ENCODE measurements at regions not wholly inside any gene's neighbourhood (a gene's known extent, or its start where the extent isn't known, plus 50 kb on each side); places are given as distances from the start of the nearest gene placed in this dataset.

DNA sequence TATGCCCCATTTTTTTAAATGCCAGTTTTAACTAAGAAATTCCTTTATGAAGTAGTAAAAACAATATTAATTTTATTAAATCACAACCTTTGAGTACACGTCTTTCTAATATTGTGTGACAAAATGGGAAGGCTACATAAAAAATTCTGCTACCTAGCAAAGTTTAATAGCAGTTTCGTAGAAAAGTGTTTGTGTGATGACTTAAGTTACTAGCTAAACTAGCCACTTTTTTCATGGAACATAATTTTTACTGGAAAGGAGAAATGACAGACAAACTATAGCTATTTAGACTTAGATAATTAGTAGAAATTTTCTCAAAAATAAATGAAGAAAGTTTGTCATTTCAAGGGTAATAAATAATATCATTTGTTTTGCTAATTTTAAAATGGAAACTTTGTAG lies 153.1 kb downstream of the GPAM start:
- POLR2A ChIA-PET, result no interaction called here

GRCh38 chr10:112039823-112040222 lies 143.7 kb downstream of the GPAM start:
- POLR2A ChIA-PET, result no interaction called here

More for the DNA sequence above, 153.1 kb downstream of the GPAM start:
- no peak overlapping the region for H3K9ac ChIP-seq (ENCODE audit: low read length)
- Mint-ChIP-seq H3K4me1 (no peaks in the 10 kb centered on the region), H3K27ac (no peak overlapping the region), H3K27me3 (no peaks in the 10 kb centered on the region), H3K4me3 (no peak overlapping the region), H3K9me3 (ENCODE audit: insufficient read depth) (peaks cover 6% of the 10 kb centered on the region)
- no peak overlapping the region for H3K4me2 ChIP-seq (replicated peaks; ENCODE audit: low read depth, low read length, poor library complexity, severe bottlenecking)
- H3K36me3 ChIP-seq (replicated peaks in 1 of 2; ENCODE audit: control extremely low read depth in 1 of 2, control insufficient read depth in 1 of 2, extremely low read depth in 1 of 2, insufficient read depth in 2 of 2, low read length in 1 of 2), result no peaks in the 10 kb centered on the region
- DNase-seq, result no peak
- no peaks in the 10 kb centered on the region for H4K20me1 ChIP-seq (ENCODE audit: control insufficient read depth, insufficient read depth, low read length, poor library complexity, severe bottlenecking)
- H2AFZ ChIP-seq (ENCODE audit: insufficient read depth, low read depth, low read length, poor library complexity, severe bottlenecking), result no peak overlapping the region
- no peaks in the 10 kb centered on the region for H3K4me1 ChIP-seq (ENCODE audit: control insufficient read depth in 2 of 2, insufficient read depth in 2 of 2, low read length in 2 of 2)
- no peak overlapping the region for H3K27ac ChIP-seq (ENCODE audit: low read length in 2 of 2)
- CTCF ChIA-PET, result no interaction called here
- no peak for ATAC-seq (ENCODE audit: low read depth)
- H3K27me3 ChIP-seq (replicated peaks in 1 of 4; ENCODE audit: control extremely low read depth in 1 of 4, control insufficient read depth in 3 of 4, insufficient read depth in 4 of 4, low read length in 3 of 4), result no peaks in the 10 kb centered on the region
- intact Hi-C loops (cut with micrococcal nuclease), result no loop called here
- TF ChIP-seq, protein P1, sequence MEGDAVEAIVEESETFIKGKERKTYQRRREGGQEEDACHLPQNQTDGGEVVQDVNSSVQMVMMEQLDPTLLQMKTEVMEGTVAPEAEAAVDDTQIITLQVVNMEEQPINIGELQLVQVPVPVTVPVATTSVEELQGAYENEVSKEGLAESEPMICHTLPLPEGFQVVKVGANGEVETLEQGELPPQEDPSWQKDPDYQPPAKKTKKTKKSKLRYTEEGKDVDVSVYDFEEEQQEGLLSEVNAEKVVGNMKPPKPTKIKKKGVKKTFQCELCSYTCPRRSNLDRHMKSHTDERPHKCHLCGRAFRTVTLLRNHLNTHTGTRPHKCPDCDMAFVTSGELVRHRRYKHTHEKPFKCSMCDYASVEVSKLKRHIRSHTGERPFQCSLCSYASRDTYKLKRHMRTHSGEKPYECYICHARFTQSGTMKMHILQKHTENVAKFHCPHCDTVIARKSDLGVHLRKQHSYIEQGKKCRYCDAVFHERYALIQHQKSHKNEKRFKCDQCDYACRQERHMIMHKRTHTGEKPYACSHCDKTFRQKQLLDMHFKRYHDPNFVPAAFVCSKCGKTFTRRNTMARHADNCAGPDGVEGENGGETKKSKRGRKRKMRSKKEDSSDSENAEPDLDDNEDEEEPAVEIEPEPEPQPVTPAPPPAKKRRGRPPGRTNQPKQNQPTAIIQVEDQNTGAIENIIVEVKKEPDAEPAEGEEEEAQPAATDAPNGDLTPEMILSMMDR (IDR thresholded peaks at IDR 0.05), result no peak
- TF ChIP-seq EZH2 (IDR thresholded peaks at IDR 0.05; ENCODE audit: borderline replicate concordance, insufficient read depth, low read depth, low read length, poor library complexity, severe bottlenecking), result no peak
- no CpG with 5 or more reads among the region's 2 CpGs for WGBS (ENCODE audit: insufficient coverage)
- no peaks in the 10 kb centered on the region for H3K79me2 ChIP-seq (ENCODE audit: control insufficient read depth, insufficient read depth, low read length)
- no peak overlapping the region for H3K4me3 ChIP-seq (ENCODE audit: control extremely low read depth in 1 of 5, extremely low read depth in 1 of 5, insufficient read depth in 1 of 5, low read depth in 2 of 5, low read length in 4 of 5)
- H3K9me3 ChIP-seq (ENCODE audit: control extremely low read depth in 1 of 3, control insufficient read depth in 2 of 3, insufficient read depth in 1 of 3, low read length in 2 of 3), result peaks cover 0 to 17% (median 5%) of the 10 kb centered on the region in 3 donors

More at GRCh38 chr10:112039823-112040222, 143.7 kb downstream of the GPAM start:
- no peak for DNase-seq
- no peaks in the 10 kb centered on the region for H3K9me3 ChIP-seq (ENCODE audit: control extremely low read depth in 1 of 3, control insufficient read depth in 2 of 3, insufficient read depth in 1 of 3, low read length in 2 of 3)
- ATAC-seq (ENCODE audit: low read depth), result no peak
- H3K4me3 Mint-ChIP-seq, result no peak overlapping the region
- no peaks in the 10 kb centered on the region for H3K4me1 Mint-ChIP-seq
- CTCF ChIA-PET, result no interaction called here
- no peak overlapping the region for H3K4me2 ChIP-seq (replicated peaks; ENCODE audit: low read depth, low read length, poor library complexity, severe bottlenecking)
- intact Hi-C loops (cut with micrococcal nuclease), result no loop called here
- H3K79me2 ChIP-seq (ENCODE audit: control insufficient read depth, insufficient read depth, low read length), result no peaks in the 10 kb centered on the region
- WGBS (ENCODE audit: insufficient coverage), result no CpG with 5 or more reads among the region's 3 CpGs
- peaks cover 0 to 2% (median 0%) of the 10 kb centered on the region in 4 experiments for H3K27me3 ChIP-seq (replicated peaks in 1 of 4; ENCODE audit: control extremely low read depth in 1 of 4, control insufficient read depth in 3 of 4, insufficient read depth in 4 of 4, low read length in 3 of 4)
- TF ChIP-seq EZH2 (IDR thresholded peaks at IDR 0.05; ENCODE audit: borderline replicate concordance, insufficient read depth, low read depth, low read length, poor library complexity, severe bottlenecking), result no peak
- TF ChIP-seq, protein P1 (IDR thresholded peaks at IDR 0.05), result no peak
- no peak overlapping the region for H3K27ac ChIP-seq (ENCODE audit: low read length in 2 of 2)
- no peak overlapping the region for H3K4me3 ChIP-seq (ENCODE audit: control extremely low read depth in 1 of 5, extremely low read depth in 1 of 5, insufficient read depth in 1 of 5, low read depth in 2 of 5, low read length in 4 of 5)
- H3K27ac Mint-ChIP-seq, result no peak overlapping the region
- no peak overlapping the region for H3K9ac ChIP-seq (ENCODE audit: low read length)
- no peaks in the 10 kb centered on the region for H3K9me3 Mint-ChIP-seq (ENCODE audit: insufficient read depth)
- no peaks in the 10 kb centered on the region for H3K36me3 ChIP-seq (replicated peaks in 1 of 2; ENCODE audit: control extremely low read depth in 1 of 2, control insufficient read depth in 1 of 2, extremely low read depth in 1 of 2, insufficient read depth in 2 of 2, low read length in 1 of 2)
- no peaks in the 10 kb centered on the region for H3K4me1 ChIP-seq (ENCODE audit: control insufficient read depth in 2 of 2, insufficient read depth in 2 of 2, low read length in 2 of 2)
- H4K20me1 ChIP-seq (ENCODE audit: control insufficient read depth, insufficient read depth, low read length, poor library complexity, severe bottlenecking), result no peaks in the 10 kb centered on the region
- H3K27me3 Mint-ChIP-seq, result peaks cover 3% of the 10 kb centered on the region
- no peak overlapping the region for H2AFZ ChIP-seq (ENCODE audit: insufficient read depth, low read depth, low read length, poor library complexity, severe bottlenecking)
